IMR-90 (cell line): ENCODE measurements at regions not wholly inside any gene's neighbourhood (a gene's known extent, or its start where the extent isn't known, plus 50 kb on each side); places are given as distances from the start of the nearest gene placed in this dataset.

ENCODE experiments used
- ATAC-seq: fragments of 200-7000 bp; cut with Tn5 transposase; 2 replicates; pipeline ENCODE4 v1.9.1; 2020; ENCODE audit warnings: low read depth, mild to moderate bottlenecking, moderate library complexity
- BruUV-seq: library from RNA; stranded (reverse); fragments of 400-500 nt; replicated peaks from 2 replicates; lab custom pipeline; 2021; lab: Mats Ljungman, UMichigan
- CTCF ChIA-PET: fragments of 300-600 bp; formaldehyde crosslinking; extraction: SDS; loops from one replicate; lab custom pipeline; 2021; ENCODE audit warnings: antibody characterized with exemption; lab: Yijun Ruan, JAX
- POLR2A ChIA-PET: fragments of 300-600 bp; sonication (Branson Sonifier 250); formaldehyde crosslinking; loops from one replicate; lab custom pipeline; 2022; ENCODE audit warnings: antibody characterized with exemption; ENCODE audit not compliant: unreplicated experiment; lab: Charles Lee
- DNase-seq: peaks from one replicate; pipeline ENCODE4 v3.0.0; 2013
- H2AFZ ChIP-seq: replicated peaks from 2 replicates; pipeline ENCODE3; 2013; ENCODE audit warnings: low read length, mild to moderate bottlenecking; ENCODE audit not compliant: poor library complexity
- H2AK5ac ChIP-seq: 2 replicates; pipeline ENCODE4 v1.6.1; 2013; ENCODE audit warnings: low read depth, low read length, inconsistent platforms
- H2AK9ac ChIP-seq: replicated peaks from 2 replicates; pipeline ENCODE3; 2013; ENCODE audit warnings: mild to moderate bottlenecking, low read depth, low read length, moderate library complexity; ENCODE audit not compliant: poor library complexity
- H2BK120ac ChIP-seq: 2 replicates; pipeline ENCODE4 v1.6.1; 2013; ENCODE audit warnings: low read depth, low read length, inconsistent platforms
- H2BK15ac ChIP-seq: 3 replicates; pipeline ENCODE4 v1.6.1; 2013; ENCODE audit warnings: low read depth, low read length, inconsistent platforms
- H2BK20ac ChIP-seq: 2 replicates; pipeline ENCODE4 v1.6.1; 2013; ENCODE audit warnings: low read depth, mild to moderate bottlenecking, inconsistent platforms, low read length, moderate library complexity
- H2BK5ac ChIP-seq: 2 replicates; pipeline ENCODE4 v1.6.1; 2013; ENCODE audit warnings: mild to moderate bottlenecking, low read depth, low read length, inconsistent platforms; ENCODE audit not compliant: poor library complexity, severe bottlenecking
- H3K14ac ChIP-seq: replicated peaks from 2 replicates; pipeline ENCODE4 v1.6.1; 2013; ENCODE audit warnings: low read depth, low read length, inconsistent platforms
- H3K18ac ChIP-seq: 2 replicates; pipeline ENCODE4 v1.6.1; 2013; ENCODE audit warnings: low read depth, low read length, control low read depth
- H3K23ac ChIP-seq: 2 replicates; pipeline ENCODE4 v1.6.1; 2013; ENCODE audit warnings: low read depth, low read length, inconsistent platforms
- H3K27ac ChIP-seq: 2 replicates; pipeline ENCODE4 v1.5.1; 2013; ENCODE audit warnings: mild to moderate bottlenecking, control low read depth, low read length; ENCODE audit not compliant: insufficient read depth
- H3K27me3 ChIP-seq: 2 replicates; pipeline ENCODE4 v1.6.1; 2013; ENCODE audit warnings: low read length; ENCODE audit not compliant: control insufficient read depth, insufficient read depth
- H3K36me3 ChIP-seq: 2 replicates; pipeline ENCODE4 v1.6.1; 2013; ENCODE audit warnings: low read length, mixed read lengths; ENCODE audit not compliant: control insufficient read depth, insufficient read depth
- H3K4ac ChIP-seq: 2 replicates; pipeline ENCODE4 v1.6.1; 2013; ENCODE audit warnings: low read depth, low read length, inconsistent platforms
- H3K4me1 ChIP-seq: 2 replicates; pipeline ENCODE4 v1.6.1; 2013; ENCODE audit warnings: low read length, mixed read lengths; ENCODE audit not compliant: control insufficient read depth, insufficient read depth
- H3K4me2 ChIP-seq: 2 replicates; pipeline ENCODE4 v1.6.1; 2013; ENCODE audit warnings: low read depth, mild to moderate bottlenecking, control low read depth, low read length, moderate library complexity
- H3K4me3 ChIP-seq: 2 replicates; pipeline ENCODE4 v1.5.1; 2013; ENCODE audit warnings: low read depth, mild to moderate bottlenecking, control low read depth, low read length, moderate library complexity; ENCODE audit not compliant: insufficient read depth
- H3K56ac ChIP-seq: 2 replicates; pipeline ENCODE4 v1.6.1; 2013; ENCODE audit warnings: low read length, inconsistent platforms; ENCODE audit not compliant: insufficient read depth; ENCODE audit errors: extremely low read depth
- H3K79me1 ChIP-seq, 2 experiments: 2 replicates each; pipeline ENCODE4 v1.6.1; 2013; ENCODE audit warnings: low read length in 2 of 2, inconsistent platforms in 1 of 2, low read depth in 1 of 2
- H3K9ac ChIP-seq: 2 replicates; pipeline ENCODE4 v1.6.1; 2013; ENCODE audit warnings: low read depth, low read length, control low read depth
- H3K9me1 ChIP-seq: 2 replicates; pipeline ENCODE4 v1.6.1; 2013; ENCODE audit warnings: low read length, inconsistent platforms; ENCODE audit not compliant: insufficient read depth
- H3K9me3 ChIP-seq: 2 replicates; pipeline ENCODE4 v1.6.1; 2013; ENCODE audit warnings: low read length; ENCODE audit not compliant: control insufficient read depth, insufficient read depth
- H4K20me1 ChIP-seq: 2 replicates; pipeline ENCODE4 v1.6.1; 2013; ENCODE audit warnings: low read length, inconsistent platforms; ENCODE audit not compliant: insufficient read depth
- H4K5ac ChIP-seq: 2 replicates; pipeline ENCODE4 v1.6.1; 2013; ENCODE audit warnings: mild to moderate bottlenecking, low read depth, low read length, control low read depth
- H4K8ac ChIP-seq, 2 experiments: 2 replicates each; pipeline ENCODE4 v1.6.1; 2013; ENCODE audit warnings: low read depth in 2 of 2, low read length in 2 of 2, control low read depth in 1 of 2, inconsistent platforms in 1 of 2
- H4K91ac ChIP-seq: 2 replicates; pipeline ENCODE4 v1.6.1; 2013; ENCODE audit warnings: low read depth, low read length, inconsistent platforms; ENCODE audit not compliant: insufficient read depth
- CEBPB ChIP-seq: IDR thresholded peaks from 2 replicates; pipeline ENCODE4 v1.6.1; 2012; ENCODE audit warnings: low read depth, low read length, improper control_type of control experiment
- CHD1 ChIP-seq: IDR thresholded peaks from 2 replicates; pipeline ENCODE4 v1.6.1; 2012; ENCODE audit warnings: low read depth, low read length, improper control_type of control experiment
- FOS ChIP-seq: fragments of 150-350 bp; IDR thresholded peaks from 2 replicates; pipeline ENCODE4 v1.6.1; 2016; ENCODE audit warnings: low read depth, low read length
- MAFK ChIP-seq: IDR thresholded peaks from 2 replicates; pipeline ENCODE4 v1.6.1; 2012; ENCODE audit warnings: low read depth, low read length, improper control_type of control experiment
- MAZ ChIP-seq: IDR thresholded peaks from 2 replicates; pipeline ENCODE4 v1.6.1; 2012; ENCODE audit warnings: low read depth, mild to moderate bottlenecking, low read length, improper control_type of control experiment, moderate library complexity, borderline replicate concordance
- MXI1 ChIP-seq: IDR thresholded peaks from 2 replicates; pipeline ENCODE4 v1.6.1; 2012; ENCODE audit warnings: low read depth, mild to moderate bottlenecking, low read length, moderate library complexity, borderline replicate concordance
- NFE2L2 ChIP-seq: fragments of 150-350 bp; IDR thresholded peaks from 2 replicates; pipeline ENCODE4 v1.6.1; 2016; ENCODE audit warnings: low read depth, mild to moderate bottlenecking, low read length
- POLR2A ChIP-seq: IDR thresholded peaks from 2 replicates; pipeline ENCODE4 v1.6.1; 2012; ENCODE audit warnings: mild to moderate bottlenecking, low read depth, low read length
- RAD21 ChIP-seq: IDR thresholded peaks from 2 replicates; pipeline ENCODE4 v1.6.1; 2012; ENCODE audit warnings: low read length, improper control_type of control experiment
- RFX5 ChIP-seq: IDR thresholded peaks from 2 replicates; pipeline ENCODE4 v1.8.0; 2012; ENCODE audit warnings: low read depth, mild to moderate bottlenecking, low read length, moderate library complexity
- SMC3 ChIP-seq: fragments of 150-350 bp; IDR thresholded peaks from 2 replicates; pipeline ENCODE4 v1.6.1; 2016; ENCODE audit warnings: low read depth, mild to moderate bottlenecking, antibody characterized with exemption, low read length, moderate library complexity
- dilution Hi-C: fragments of 300-500 bp; cut with HindIII; formaldehyde crosslinking; loops from one replicate; pipeline ENCODE4 v1.14.3; 2018; ENCODE audit warnings: low sequenced_read_pairs; ENCODE audit not compliant: unreplicated experiment
- in situ Hi-C: fragments of 300-500 bp; cut with MboI; formaldehyde crosslinking; loops from 3 replicates; pipeline ENCODE4 v1.14.3; 2019; ENCODE audit warnings: low sequenced_read_pairs, inconsistent platforms, mixed read lengths
- intact Hi-C: fragments of 100-400 bp; cut with micrococcal nuclease; formaldehyde crosslinking; loops from 2 replicates; pipeline ENCODE4 v1.10.0; 2022
- TF ChIP-seq, protein P1 (sequence below): fragments of 150-350 bp; IDR thresholded peaks from 2 replicates; pipeline ENCODE4 v1.6.1; 2017; ENCODE audit warnings: mild to moderate bottlenecking, antibody characterized with exemption, low read length, low read depth
- TF ChIP-seq, protein P2 (sequence below): fragments of 150-350 bp; IDR thresholded peaks from 2 replicates; pipeline ENCODE4 v1.6.1; 2016; ENCODE audit warnings: low read depth, mild to moderate bottlenecking, low read length, moderate library complexity, borderline replicate concordance
- TF ChIP-seq, protein P3 (sequence below): conservative IDR thresholded peaks from 2 replicates; pipeline ENCODE4 v1.5.1; 2012; ENCODE audit warnings: mild to moderate bottlenecking, low read depth, low read length, improper control_type of control experiment

DNA sequence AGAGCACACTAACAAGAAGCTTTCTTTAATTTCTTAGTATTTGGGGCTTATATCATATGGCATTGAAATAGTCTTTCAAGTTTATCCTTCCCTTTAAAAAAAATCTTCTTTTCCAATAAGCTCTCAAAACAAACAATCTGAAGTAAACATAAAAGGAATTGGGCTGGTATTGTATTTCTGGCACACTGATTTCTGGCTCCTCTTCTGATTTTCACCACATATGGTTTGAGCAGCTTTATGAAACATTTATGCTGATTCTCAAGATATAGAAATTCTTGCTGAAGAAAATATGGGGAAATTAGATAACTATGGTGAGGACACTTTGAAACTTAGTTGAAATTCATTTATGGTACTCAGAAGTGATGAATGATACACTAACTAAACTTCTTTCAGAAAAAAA, 467.2 kb downstream of the TFAP2B start:
- Histone ChIP-seq H2AFZ (no peak overlapping the region), H3K4me1 (no peaks in the 10 kb centered on the region), H3K9me3 (peaks cover 2% of the 10 kb centered on the region; the same call in 1 of the 2 replicates), H3K4ac (no peak overlapping the region), H3K18ac (no peak overlapping the region), H3K79me1 (no peaks in the 10 kb centered on the region), H3K27ac (no peak overlapping the region), H2BK15ac (no peak overlapping the region), H2BK5ac (no peak overlapping the region), H3K4me2 (no peak overlapping the region), H2BK120ac (no peak overlapping the region), H4K91ac (no peak overlapping the region), H3K27me3 (no peaks in the 10 kb centered on the region), H4K8ac (no peak overlapping the region), H3K56ac (no peak overlapping the region), H3K9me1 (no peaks in the 10 kb centered on the region), H3K23ac (no peak overlapping the region), H3K4me3 (no peak overlapping the region), H2AK5ac (no peak overlapping the region), H4K20me1 (no peaks in the 10 kb centered on the region), H2BK20ac (no peak overlapping the region), H3K36me3 (no peaks in the 10 kb centered on the region), H3K14ac (no peak overlapping the region), H3K9ac (no peak overlapping the region), H2AK9ac (no peak overlapping the region), H4K5ac (no peak overlapping the region)
- POLR2A ChIA-PET: no interaction called here
- no TSS peak for BruUV-seq
- intact Hi-C loops: no loop called here
- dilution Hi-C loops: no loop called here
- no peak for ATAC-seq
- no peak for TF ChIP-seq NFE2L2
- TF ChIP-seq, protein P1, sequence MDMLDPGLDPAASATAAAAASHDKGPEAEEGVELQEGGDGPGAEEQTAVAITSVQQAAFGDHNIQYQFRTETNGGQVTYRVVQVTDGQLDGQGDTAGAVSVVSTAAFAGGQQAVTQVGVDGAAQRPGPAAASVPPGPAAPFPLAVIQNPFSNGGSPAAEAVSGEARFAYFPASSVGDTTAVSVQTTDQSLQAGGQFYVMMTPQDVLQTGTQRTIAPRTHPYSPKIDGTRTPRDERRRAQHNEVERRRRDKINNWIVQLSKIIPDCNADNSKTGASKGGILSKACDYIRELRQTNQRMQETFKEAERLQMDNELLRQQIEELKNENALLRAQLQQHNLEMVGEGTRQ: no peak
- no peak for TF ChIP-seq SMC3
- no peak for TF ChIP-seq MXI1
- TF ChIP-seq RFX5: no peak
- TF ChIP-seq RAD21: no peak
- no peak for TF ChIP-seq CEBPB
- TF ChIP-seq, protein P2, sequence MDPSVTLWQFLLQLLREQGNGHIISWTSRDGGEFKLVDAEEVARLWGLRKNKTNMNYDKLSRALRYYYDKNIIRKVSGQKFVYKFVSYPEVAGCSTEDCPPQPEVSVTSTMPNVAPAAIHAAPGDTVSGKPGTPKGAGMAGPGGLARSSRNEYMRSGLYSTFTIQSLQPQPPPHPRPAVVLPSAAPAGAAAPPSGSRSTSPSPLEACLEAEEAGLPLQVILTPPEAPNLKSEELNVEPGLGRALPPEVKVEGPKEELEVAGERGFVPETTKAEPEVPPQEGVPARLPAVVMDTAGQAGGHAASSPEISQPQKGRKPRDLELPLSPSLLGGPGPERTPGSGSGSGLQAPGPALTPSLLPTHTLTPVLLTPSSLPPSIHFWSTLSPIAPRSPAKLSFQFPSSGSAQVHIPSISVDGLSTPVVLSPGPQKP: no peak
- TF ChIP-seq, protein P3, sequence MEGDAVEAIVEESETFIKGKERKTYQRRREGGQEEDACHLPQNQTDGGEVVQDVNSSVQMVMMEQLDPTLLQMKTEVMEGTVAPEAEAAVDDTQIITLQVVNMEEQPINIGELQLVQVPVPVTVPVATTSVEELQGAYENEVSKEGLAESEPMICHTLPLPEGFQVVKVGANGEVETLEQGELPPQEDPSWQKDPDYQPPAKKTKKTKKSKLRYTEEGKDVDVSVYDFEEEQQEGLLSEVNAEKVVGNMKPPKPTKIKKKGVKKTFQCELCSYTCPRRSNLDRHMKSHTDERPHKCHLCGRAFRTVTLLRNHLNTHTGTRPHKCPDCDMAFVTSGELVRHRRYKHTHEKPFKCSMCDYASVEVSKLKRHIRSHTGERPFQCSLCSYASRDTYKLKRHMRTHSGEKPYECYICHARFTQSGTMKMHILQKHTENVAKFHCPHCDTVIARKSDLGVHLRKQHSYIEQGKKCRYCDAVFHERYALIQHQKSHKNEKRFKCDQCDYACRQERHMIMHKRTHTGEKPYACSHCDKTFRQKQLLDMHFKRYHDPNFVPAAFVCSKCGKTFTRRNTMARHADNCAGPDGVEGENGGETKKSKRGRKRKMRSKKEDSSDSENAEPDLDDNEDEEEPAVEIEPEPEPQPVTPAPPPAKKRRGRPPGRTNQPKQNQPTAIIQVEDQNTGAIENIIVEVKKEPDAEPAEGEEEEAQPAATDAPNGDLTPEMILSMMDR: no peak
- no peak for TF ChIP-seq FOS
- TF ChIP-seq CHD1: no peak
- no peak for TF ChIP-seq MAFK
- TF ChIP-seq MAZ: no peak
- TF ChIP-seq POLR2A: no peak
- in situ Hi-C loops: no loop called here
- CTCF ChIA-PET: no interaction called here
- no peak for DNase-seq
